ENCODE measurements at regions not wholly inside any gene's neighbourhood (a gene's known extent, or its start where the extent isn't known, plus 50 kb on each side); places are given as distances from the start of the nearest gene placed in this dataset.

DNA sequence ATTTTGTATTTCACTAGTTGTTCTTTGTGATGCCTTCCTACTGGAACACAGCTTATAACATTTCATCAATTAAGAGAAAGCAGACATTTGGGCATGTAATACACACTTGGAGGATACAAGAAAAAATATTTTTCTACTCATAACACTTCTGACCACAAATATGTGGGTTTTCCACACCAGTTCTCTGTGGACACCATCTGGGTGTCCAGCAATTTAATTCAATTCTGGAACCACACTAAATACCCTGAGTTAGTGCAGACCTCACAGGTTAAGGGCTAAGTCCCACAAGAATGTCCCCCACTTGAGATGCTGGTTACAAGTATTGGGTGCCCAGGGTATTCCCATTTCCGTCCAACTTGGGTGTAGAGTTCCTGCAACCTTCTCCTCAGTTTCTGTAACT, 91.1 kb upstream of the SKOR2 start:
- DNase-seq (ENCODE audit: low read depth in 3 of 3) = no peak

DNA sequence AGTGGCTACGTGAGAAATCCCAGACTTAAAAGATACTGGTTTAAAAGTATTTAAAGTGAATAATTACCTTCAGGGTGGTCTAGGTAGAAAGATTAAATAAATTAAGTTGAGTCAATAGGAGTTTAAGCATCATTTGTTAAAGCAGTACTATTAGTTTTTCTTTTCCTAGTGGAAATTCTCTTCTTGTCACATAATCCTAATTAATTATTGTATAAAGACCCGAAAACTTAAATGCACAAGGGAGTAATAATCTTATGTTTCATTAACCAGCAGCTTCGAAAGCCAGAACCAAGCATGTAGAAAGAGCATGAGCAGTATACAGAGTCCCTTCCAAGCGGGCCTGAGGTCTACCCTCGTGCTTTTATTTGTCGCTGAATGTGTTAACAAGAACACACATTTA, 90.2 kb upstream of the SKOR2 start:
- DNase-seq (ENCODE audit: low read depth in 3 of 3) = no peak

DNA sequence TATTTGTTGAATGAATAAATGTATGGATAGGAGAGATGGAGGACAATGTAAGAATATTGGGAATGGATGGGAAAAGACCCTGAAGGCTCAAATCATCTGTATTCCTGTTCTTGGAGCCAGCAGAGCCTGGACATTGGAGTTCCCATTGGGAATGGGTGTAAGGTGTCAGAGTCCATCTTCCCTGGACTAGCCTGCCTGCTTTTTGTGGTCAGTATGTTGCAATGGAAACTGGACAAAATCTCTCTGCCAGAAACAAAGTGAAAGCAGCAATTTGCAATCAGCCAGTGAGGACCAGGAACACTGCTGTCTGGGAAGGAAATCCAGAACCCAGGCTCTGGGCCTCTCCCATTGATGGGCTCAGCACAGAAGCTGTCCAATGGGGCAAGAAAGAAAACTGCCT, 83.5 kb upstream of the SKOR2 start:
- no peak for DNase-seq (ENCODE audit: low read depth in 3 of 3)

DNA sequence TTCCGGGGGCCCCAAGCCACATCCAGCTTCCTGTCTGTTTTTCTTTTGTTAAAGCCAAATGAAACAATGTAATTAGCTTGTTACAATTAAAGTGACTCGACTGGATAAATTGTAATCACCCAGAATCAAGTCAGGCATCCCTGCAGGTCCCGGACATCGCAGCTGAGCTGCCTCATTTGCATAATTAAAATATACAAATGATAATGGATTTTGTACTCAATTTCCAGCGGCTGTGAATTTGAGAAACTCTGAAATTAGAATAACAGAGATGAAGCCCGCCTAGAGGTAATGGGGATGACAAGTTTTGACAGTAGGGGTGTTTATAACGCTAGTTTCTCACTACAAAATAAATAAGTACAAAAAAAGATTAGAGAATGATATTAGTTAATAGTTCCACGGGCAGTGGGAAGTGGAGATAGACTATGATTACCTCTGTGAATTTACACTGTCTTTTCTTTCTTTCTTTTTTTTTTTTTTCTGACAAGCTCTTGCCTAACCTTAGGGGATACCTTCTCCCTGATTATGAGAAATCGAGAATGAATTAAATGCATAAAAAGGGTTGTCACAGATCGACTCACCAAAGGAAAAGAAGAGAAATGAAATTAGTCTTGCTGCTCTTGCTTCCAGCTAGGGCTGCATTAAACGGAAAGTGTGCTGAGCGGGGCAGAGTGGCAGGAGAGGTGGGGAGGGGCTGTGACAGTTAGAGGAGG, 82.6 kb upstream of the SKOR2 start:
- no peak for DNase-seq (ENCODE audit: low read depth in 3 of 3)

DNA sequence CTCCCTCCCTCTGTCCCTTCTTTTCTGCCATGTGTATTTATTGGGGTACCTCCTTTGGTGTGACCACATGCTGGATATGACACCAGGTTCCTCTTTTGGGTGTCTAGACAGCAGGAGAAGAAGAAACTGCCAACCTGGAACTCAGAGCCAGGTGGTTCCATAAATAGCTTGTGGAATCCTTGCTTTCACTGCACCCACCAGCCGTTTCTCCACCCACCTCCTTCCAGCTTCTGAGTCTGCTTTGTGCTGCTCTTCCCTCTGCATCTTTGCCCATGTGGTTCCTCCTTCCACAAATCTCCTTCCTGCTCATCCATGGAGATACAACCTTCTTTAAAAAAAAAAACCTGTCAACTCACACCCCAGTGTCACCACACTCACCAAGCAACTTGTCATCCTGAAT, 80.2 kb upstream of the SKOR2 start:
- no peak for DNase-seq (ENCODE audit: low read depth in 3 of 3)

DNA sequence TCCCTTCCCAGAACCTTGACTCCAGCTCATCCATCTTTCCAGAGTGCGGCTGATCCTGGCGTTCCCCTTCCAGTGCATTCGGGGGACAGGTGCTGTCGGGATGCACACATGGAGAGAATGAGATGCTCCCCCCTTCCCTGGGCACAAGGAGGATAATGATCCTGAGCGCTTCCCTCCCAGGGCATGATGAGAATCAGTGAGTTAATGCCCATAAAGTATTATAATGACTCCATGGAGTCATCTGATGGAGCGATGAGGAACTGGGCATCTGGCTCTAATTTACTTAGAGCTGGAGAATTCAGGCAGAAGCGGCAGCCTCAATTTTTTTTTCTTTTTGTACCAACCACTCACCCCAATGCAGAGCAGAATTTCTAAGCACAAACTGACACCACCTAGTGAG, 79.6 kb upstream of the SKOR2 start:
- DNase-seq (ENCODE audit: low read depth in 3 of 3) = no peak

DNA sequence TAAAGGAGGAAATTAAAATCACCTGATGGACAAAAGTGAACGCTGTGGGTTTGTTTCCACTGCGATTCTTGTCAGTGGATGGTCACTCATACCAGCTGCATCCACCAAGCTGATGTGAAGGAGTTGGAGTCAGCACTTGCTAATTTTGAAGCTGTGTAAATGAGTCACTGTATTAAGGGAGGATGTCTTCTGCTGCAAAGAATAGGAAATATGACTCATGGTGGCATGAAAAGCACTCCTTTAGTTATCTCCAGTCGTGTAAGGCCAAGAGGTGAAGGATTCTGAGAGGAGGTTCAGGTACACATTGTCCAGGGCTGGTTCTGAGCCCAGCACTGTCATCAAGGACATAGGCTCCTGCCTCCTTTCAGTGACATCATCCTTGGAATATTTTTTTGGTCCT, 71.7 kb upstream of the SKOR2 start:
- DNase-seq (ENCODE audit: low read depth in 3 of 3) = no peak

DNA sequence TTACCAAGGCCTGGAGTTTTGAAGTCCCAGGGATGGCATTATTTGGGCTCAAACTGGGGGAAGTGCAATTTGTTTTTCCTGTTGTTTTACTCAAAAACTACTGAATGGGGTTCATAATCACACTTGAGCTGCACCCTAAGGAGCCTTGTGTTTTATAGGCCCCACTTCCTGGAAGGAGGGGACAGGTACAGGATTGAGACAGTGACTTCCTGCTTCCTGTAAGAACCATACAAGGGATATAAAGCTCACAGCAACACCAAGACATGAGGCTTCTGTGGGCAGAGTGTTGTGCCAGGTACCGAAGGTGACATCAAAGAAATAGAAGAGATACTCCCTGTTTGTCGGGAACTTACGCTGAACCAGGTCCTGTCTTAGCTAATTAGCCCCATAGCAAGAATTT, 70.4 kb upstream of the SKOR2 start:
- DNase-seq (ENCODE audit: low read depth in 3 of 3) = no peak

DNA sequence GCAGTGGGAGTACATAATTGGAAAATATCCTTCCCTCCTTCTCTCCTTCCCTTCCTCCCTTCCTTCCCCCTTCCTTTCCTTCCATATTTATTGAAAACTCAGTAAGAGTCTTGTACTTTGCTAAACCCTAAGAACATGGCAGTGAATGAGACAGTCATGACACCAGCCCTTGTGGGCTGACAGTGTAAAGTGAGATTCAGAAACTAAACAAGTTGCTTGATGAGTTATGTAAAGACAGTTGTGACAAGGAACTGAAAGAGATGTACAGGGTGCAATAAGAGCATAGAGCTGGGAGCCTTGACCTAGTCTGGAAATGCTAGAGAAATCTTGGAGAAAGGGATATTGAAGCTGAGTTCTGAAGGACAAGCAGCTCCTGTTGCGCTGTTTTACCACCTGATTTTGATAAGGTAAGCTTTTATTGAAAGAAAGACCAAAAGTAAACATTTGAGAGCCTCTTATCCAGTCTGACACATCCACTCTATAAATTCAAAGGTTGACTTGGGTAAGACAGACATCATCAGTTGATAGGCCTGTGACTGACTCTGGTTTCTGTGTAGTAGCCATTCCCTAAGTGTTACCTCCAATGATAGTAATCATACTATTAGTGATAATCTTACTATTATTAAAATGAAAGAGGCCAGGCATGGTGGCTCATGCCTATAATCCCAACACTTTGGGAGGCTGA, 66.5 kb upstream of the SKOR2 start:
- no peak for DNase-seq (ENCODE audit: low read depth in 3 of 3)

DNA sequence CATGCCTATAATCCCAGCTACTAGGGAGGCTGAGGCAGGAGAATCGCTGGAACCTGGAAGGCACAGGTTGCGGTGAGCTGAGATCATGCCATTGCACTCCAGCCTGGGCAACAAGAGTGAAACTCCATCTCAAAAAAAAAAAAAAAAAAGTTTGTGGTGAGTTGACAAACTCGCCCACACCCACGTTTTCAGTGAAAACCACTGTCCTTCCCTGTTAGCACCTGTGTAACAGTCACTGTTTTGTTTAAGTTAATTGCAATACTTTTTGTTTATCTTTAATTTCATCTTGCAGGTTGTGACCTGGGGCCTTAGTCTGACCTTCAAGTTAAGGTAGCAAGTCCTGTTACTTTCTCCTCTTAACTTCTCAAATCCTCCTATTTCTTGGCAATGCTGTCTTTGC, 65.5 kb upstream of the SKOR2 start:
- no peak for DNase-seq (ENCODE audit: low read depth in 3 of 3)

DNA sequence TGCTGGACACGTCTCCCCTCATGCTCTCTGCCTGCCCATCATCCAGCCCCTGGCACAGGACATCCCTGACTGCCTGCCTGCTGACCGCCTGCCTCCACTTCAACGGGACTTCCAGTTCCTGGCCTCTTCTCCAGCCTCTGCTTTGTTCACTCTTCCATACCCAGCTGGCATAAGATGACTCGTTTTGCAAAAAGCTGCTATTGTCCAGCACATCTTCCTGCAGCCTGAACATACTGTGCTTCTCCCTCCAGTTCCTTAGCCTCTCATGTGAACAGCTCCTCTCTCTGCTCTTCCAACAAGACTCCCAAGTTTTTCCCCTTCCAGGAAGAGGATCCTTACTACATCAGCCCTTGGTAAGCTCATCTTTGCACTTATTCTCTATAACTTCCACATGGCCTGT, 62.4 kb upstream of the SKOR2 start:
- no peak for DNase-seq (ENCODE audit: low read depth in 3 of 3)

DNA sequence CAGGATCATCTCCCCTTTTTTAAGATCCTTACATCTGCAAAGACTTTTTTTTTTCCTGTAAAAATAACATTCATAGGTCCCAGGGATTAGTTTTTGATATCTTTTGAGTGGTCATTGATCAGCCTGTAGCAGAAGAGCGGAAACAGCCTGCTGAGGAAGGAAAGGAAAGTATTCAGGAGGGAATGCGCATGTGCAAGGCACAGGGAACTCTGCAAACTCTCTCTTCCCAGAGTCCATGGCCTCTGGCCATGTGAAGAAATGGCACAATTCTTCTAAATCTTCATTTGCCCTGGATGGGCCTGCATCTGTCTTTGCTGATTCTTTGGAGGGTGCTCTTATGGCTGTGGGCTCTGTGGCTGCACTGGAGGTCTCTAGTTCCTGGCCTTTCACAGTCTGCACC, 60.1 kb upstream of the SKOR2 start:
- DNase-seq (ENCODE audit: low read depth in 3 of 3) = no peak
